IMR-90 (cell line): ENCODE measurements at regions not wholly inside any gene's neighbourhood (a gene's known extent, or its start where the extent isn't known, plus 50 kb on each side); places are given as distances from the start of the nearest gene placed in this dataset.

Experiments used
- ATAC-seq: fragments of 200-7000 bp; cut with Tn5 transposase; 2 replicates; pipeline ENCODE4 v1.9.1; 2020; ENCODE audit warnings: low read depth, mild to moderate bottlenecking, moderate library complexity
- BruUV-seq: library from RNA; stranded (reverse); fragments of 400-500 nt; replicated peaks from 2 replicates; lab custom pipeline; 2021; lab: Mats Ljungman, UMichigan
- CTCF ChIA-PET: fragments of 300-600 bp; formaldehyde crosslinking; extraction: SDS; loops from one replicate; lab custom pipeline; 2021; ENCODE audit warnings: antibody characterized with exemption; lab: Yijun Ruan, JAX
- POLR2A ChIA-PET: fragments of 300-600 bp; sonication (Branson Sonifier 250); formaldehyde crosslinking; loops from one replicate; lab custom pipeline; 2022; ENCODE audit warnings: antibody characterized with exemption; ENCODE audit not compliant: unreplicated experiment; lab: Charles Lee
- DNase-seq: peaks from one replicate; pipeline ENCODE4 v3.0.0; 2013
- H2AFZ ChIP-seq: replicated peaks from 2 replicates; pipeline ENCODE3; 2013; ENCODE audit warnings: low read length, mild to moderate bottlenecking; ENCODE audit not compliant: poor library complexity
- H2AK5ac ChIP-seq: 2 replicates; pipeline ENCODE4 v1.6.1; 2013; ENCODE audit warnings: low read depth, low read length, inconsistent platforms
- H2AK9ac ChIP-seq: replicated peaks from 2 replicates; pipeline ENCODE3; 2013; ENCODE audit warnings: mild to moderate bottlenecking, low read depth, low read length, moderate library complexity; ENCODE audit not compliant: poor library complexity
- H2BK120ac ChIP-seq: 2 replicates; pipeline ENCODE4 v1.6.1; 2013; ENCODE audit warnings: low read depth, low read length, inconsistent platforms
- H2BK15ac ChIP-seq: 3 replicates; pipeline ENCODE4 v1.6.1; 2013; ENCODE audit warnings: low read depth, low read length, inconsistent platforms
- H2BK20ac ChIP-seq: 2 replicates; pipeline ENCODE4 v1.6.1; 2013; ENCODE audit warnings: low read depth, mild to moderate bottlenecking, inconsistent platforms, low read length, moderate library complexity
- H2BK5ac ChIP-seq: 2 replicates; pipeline ENCODE4 v1.6.1; 2013; ENCODE audit warnings: mild to moderate bottlenecking, low read depth, low read length, inconsistent platforms; ENCODE audit not compliant: poor library complexity, severe bottlenecking
- H3K14ac ChIP-seq: replicated peaks from 2 replicates; pipeline ENCODE4 v1.6.1; 2013; ENCODE audit warnings: low read depth, low read length, inconsistent platforms
- H3K18ac ChIP-seq: 2 replicates; pipeline ENCODE4 v1.6.1; 2013; ENCODE audit warnings: low read depth, low read length, control low read depth
- H3K23ac ChIP-seq: 2 replicates; pipeline ENCODE4 v1.6.1; 2013; ENCODE audit warnings: low read depth, low read length, inconsistent platforms
- H3K27ac ChIP-seq: 2 replicates; pipeline ENCODE4 v1.5.1; 2013; ENCODE audit warnings: mild to moderate bottlenecking, control low read depth, low read length; ENCODE audit not compliant: insufficient read depth
- H3K27me3 ChIP-seq: 2 replicates; pipeline ENCODE4 v1.6.1; 2013; ENCODE audit warnings: low read length; ENCODE audit not compliant: control insufficient read depth, insufficient read depth
- H3K36me3 ChIP-seq: 2 replicates; pipeline ENCODE4 v1.6.1; 2013; ENCODE audit warnings: low read length, mixed read lengths; ENCODE audit not compliant: control insufficient read depth, insufficient read depth
- H3K4ac ChIP-seq: 2 replicates; pipeline ENCODE4 v1.6.1; 2013; ENCODE audit warnings: low read depth, low read length, inconsistent platforms
- H3K4me1 ChIP-seq: 2 replicates; pipeline ENCODE4 v1.6.1; 2013; ENCODE audit warnings: low read length, mixed read lengths; ENCODE audit not compliant: control insufficient read depth, insufficient read depth
- H3K4me2 ChIP-seq: 2 replicates; pipeline ENCODE4 v1.6.1; 2013; ENCODE audit warnings: low read depth, mild to moderate bottlenecking, control low read depth, low read length, moderate library complexity
- H3K4me3 ChIP-seq: 2 replicates; pipeline ENCODE4 v1.5.1; 2013; ENCODE audit warnings: low read depth, mild to moderate bottlenecking, control low read depth, low read length, moderate library complexity; ENCODE audit not compliant: insufficient read depth
- H3K56ac ChIP-seq: 2 replicates; pipeline ENCODE4 v1.6.1; 2013; ENCODE audit warnings: low read length, inconsistent platforms; ENCODE audit not compliant: insufficient read depth; ENCODE audit errors: extremely low read depth
- H3K79me1 ChIP-seq, 2 experiments: 2 replicates each; pipeline ENCODE4 v1.6.1; 2013; ENCODE audit warnings: low read length in 2 of 2, inconsistent platforms in 1 of 2, low read depth in 1 of 2
- H3K9ac ChIP-seq: 2 replicates; pipeline ENCODE4 v1.6.1; 2013; ENCODE audit warnings: low read depth, low read length, control low read depth
- H3K9me1 ChIP-seq: 2 replicates; pipeline ENCODE4 v1.6.1; 2013; ENCODE audit warnings: low read length, inconsistent platforms; ENCODE audit not compliant: insufficient read depth
- H3K9me3 ChIP-seq: 2 replicates; pipeline ENCODE4 v1.6.1; 2013; ENCODE audit warnings: low read length; ENCODE audit not compliant: control insufficient read depth, insufficient read depth
- H4K20me1 ChIP-seq: 2 replicates; pipeline ENCODE4 v1.6.1; 2013; ENCODE audit warnings: low read length, inconsistent platforms; ENCODE audit not compliant: insufficient read depth
- H4K5ac ChIP-seq: 2 replicates; pipeline ENCODE4 v1.6.1; 2013; ENCODE audit warnings: mild to moderate bottlenecking, low read depth, low read length, control low read depth
- H4K8ac ChIP-seq, 2 experiments: 2 replicates each; pipeline ENCODE4 v1.6.1; 2013; ENCODE audit warnings: low read depth in 2 of 2, low read length in 2 of 2, control low read depth in 1 of 2, inconsistent platforms in 1 of 2
- H4K91ac ChIP-seq: 2 replicates; pipeline ENCODE4 v1.6.1; 2013; ENCODE audit warnings: low read depth, low read length, inconsistent platforms; ENCODE audit not compliant: insufficient read depth
- MAFK ChIP-seq: IDR thresholded peaks from 2 replicates; pipeline ENCODE4 v1.6.1; 2012; ENCODE audit warnings: low read depth, low read length, improper control_type of control experiment
- SMC3 ChIP-seq: fragments of 150-350 bp; IDR thresholded peaks from 2 replicates; pipeline ENCODE4 v1.6.1; 2016; ENCODE audit warnings: low read depth, mild to moderate bottlenecking, antibody characterized with exemption, low read length, moderate library complexity
- WGBS, 2 experiments: methylation state at CpG; one replicate each; pipeline versions ENCODE4 v1.1.5 to v1.1.7; 2013; ENCODE audit warnings: missing lambda C conversion rate in 2 of 2; ENCODE audit not compliant: insufficient read length in 1 of 2; ENCODE audit errors: extremely low coverage in 2 of 2; 5-methylcytosine and 5-hydroxymethylcytosine counted together
- dilution Hi-C: fragments of 300-500 bp; cut with HindIII; formaldehyde crosslinking; loops from one replicate; pipeline ENCODE4 v1.14.3; 2018; ENCODE audit warnings: low sequenced_read_pairs; ENCODE audit not compliant: unreplicated experiment
- in situ Hi-C: fragments of 300-500 bp; cut with MboI; formaldehyde crosslinking; loops from 3 replicates; pipeline ENCODE4 v1.14.3; 2019; ENCODE audit warnings: low sequenced_read_pairs, inconsistent platforms, mixed read lengths
- intact Hi-C: fragments of 100-400 bp; cut with micrococcal nuclease; formaldehyde crosslinking; loops from 2 replicates; pipeline ENCODE4 v1.10.0; 2022

GRCh38 chr13:44646044-44646443 is 69.9 kb upstream of the TSC22D1 start:
- Histone ChIP-seq H4K20me1 (no peaks in the 10 kb centered on the region), H3K9me3 (no peaks in the 10 kb centered on the region), H3K4ac (no peak overlapping the region), H3K9ac (no peak overlapping the region), H3K4me1 (peaks cover 2% of the 10 kb centered on the region; the same call in 1 of the 2 replicates), H2BK20ac (no peak overlapping the region), H4K8ac (no peak overlapping the region), H3K4me3 (no peak overlapping the region), H2BK120ac (no peak overlapping the region), H3K14ac (no peak overlapping the region), H2AK5ac (no peak overlapping the region), H3K56ac (no peak overlapping the region), H3K79me1 (no peaks in the 10 kb centered on the region), H3K27me3 (no peaks in the 10 kb centered on the region), H3K23ac (no peak overlapping the region), H3K4me2 (no peak overlapping the region), H4K5ac (no peak overlapping the region), H3K18ac (no peak overlapping the region), H3K9me1 (no peaks in the 10 kb centered on the region), H2AK9ac (no peak overlapping the region), H3K27ac (no peak overlapping the region), H2BK15ac (no peak overlapping the region), H3K36me3 (no peaks in the 10 kb centered on the region), H4K91ac (no peak overlapping the region), H2AFZ (no peak overlapping the region), H2BK5ac (no peak overlapping the region)
- ChIA-PET POLR2A (no interaction called here), CTCF (no interaction called here)
- dilution Hi-C loops (no loop called here), in situ Hi-C loops (no loop called here), intact Hi-C loops (no loop called here)
- no TSS peak for BruUV-seq
- 88% methylated on average over 2 of the region's 4 CpGs; no CpG with 5 or more reads in 1 of the 2 experiments for WGBS, 2 experiments
- ATAC-seq (no peak), DNase-seq (no peak)
- peak; percentile 77 for TF ChIP-seq MAFK
- TF ChIP-seq SMC3: no peak
